ENCODE measurements at regions not wholly inside any gene's neighbourhood (a gene's known extent, or its start where the extent isn't known, plus 50 kb on each side); places are given as distances from the start of the nearest gene placed in this dataset.

DNA sequence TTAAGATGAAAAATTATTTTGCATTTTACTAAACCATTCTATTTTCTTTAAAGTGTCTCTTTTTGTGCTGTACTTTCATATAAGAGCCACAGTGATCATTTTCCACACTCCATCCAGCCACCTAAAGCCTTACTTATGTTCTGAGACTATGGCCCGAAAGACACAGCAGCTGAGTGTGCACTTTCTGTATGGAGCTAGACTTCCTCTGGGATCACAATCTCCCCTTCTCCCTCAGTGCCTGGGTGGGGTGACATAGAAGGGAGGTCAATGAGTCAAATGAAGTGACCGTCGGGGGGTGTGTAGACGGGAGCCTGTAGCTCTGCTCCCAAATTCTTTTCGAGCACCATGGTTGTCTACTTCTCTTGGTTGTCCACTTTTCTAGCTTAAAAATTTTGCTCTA is 97.8 kb upstream of the ARL4C start:
- no peak for DNase-seq (ENCODE audit: low read depth)

- no peak for DNase-seq (ENCODE audit: low read depth)
Observed at GRCh38 chr2:234593636-234594035, 96.8 kb upstream of the ARL4C start.

DNA sequence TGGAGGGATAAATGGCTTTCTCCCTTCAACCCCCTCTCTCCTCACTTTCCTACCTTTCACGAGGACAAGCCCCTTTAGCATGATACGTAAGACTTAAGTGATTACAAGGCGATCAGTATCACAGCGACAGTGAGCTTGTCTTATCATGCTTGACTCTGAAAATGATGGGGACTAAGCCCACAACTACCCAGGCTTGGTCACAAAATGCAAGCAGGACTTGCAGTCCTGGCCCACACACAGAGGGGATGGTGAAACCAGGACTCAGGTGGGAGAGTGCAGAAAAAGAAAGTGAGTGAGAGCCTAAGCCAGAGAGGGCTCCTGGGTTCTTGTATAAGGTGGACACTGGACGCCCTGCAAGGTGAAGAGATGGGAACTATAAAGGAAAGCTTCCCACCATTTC is 95.7 kb upstream of the ARL4C start:
- DNase-seq (ENCODE audit: low read depth) = no peak

DNA sequence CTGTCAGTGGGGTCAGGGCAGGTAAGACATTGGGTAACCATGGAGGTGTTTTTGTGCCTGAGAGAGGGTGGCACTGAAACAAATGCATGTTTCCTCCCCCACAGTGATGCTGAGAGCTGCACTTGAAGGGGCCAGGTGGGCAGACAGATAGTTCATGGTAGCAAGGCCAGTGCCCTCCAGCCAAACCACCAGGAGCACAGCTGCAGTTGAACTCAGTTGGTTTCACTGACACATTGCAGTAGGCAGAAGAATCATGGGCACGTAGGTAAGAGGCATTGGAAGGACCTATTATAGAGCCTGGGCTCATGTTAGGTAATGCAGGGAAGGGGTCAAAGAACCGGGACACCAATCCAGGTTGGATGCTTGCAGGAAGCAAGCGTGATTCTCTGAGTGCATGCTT is 93.2 kb upstream of the ARL4C start:
- no peak for DNase-seq (ENCODE audit: low read depth)

- no peak for DNase-seq (ENCODE audit: low read depth)
Observed at GRCh38 chr2:234588054-234588430, 91.2 kb upstream of the ARL4C start.

DNA sequence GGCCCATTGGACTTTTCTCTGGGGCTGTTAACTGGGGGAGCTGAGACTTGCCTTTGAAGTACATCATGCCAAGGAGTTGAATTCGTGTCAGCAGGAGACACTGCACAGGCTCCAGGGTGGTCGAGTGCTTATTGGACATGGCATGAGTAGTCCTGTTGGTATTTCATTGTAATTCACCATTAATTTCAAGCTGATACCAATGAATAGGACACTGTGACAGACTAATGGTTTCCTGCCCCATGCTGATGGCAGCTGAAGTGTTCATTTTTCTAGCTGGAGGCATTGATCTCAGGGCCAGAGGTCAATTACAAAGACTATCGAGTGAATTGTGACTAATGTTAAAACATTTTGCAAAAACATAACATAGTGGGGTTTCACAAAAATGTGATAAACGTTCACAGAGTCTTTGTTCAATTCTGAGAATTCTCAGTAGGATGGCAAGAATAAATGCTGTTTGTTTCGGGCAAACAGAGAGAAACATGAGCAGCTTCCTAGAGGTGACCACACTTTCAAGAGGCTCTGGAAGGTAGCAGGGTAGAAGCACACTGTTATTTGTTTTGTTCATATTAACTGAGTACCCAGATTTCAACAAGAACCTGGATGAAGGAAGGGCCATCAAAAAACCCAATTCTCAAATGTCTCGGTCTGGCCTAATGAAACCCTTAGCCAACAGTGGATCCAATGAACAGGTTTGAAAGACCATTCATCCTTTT is 90.6 kb upstream of the ARL4C start:
- DNase-seq (ENCODE audit: low read depth) = no peak

DNA sequence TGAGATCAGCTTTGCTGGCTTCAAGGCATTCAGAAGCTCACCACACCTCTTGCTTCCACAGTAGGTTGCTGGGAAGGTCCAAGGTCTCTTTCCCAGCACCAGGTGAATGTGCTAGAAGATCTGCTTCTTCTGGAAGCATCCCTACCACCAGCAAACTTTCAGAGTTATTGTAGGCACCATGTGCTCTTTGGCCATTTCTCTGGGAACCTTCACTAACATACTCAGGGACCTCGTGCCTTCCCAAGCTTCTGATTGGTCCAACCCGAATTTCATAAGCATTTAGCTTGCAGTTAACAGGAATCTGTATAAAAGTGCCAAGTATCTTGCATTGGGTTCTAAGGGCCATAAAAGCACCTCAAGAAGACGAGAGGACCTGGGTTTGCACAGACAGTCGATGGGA is 86.5 kb upstream of the ARL4C start:
- DNase-seq (ENCODE audit: low read depth) = no peak

DNA sequence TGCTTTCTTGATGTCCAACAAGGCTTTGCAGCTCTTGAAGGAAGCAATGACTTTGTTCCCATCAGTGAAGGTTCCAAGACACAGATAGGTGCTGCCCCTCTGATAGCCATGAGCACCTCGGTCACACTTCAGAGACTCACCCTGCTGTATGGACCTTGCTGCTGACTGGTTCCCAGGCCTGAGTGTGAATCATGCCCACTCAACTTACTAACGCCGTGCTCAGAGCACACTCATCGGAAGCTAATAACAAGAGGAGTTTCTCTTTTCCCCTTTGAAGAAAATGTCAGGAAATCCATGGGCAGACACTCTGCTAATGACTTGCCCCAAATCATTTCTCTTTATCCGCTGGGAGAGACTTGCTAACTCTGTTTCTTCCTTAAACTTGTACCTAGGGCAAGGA is 83.8 kb upstream of the ARL4C start:
- no peak for DNase-seq (ENCODE audit: low read depth)

- no peak for DNase-seq (ENCODE audit: low read depth)
Observed at GRCh38 chr2:234579231-234579962, 82.5 kb upstream of the ARL4C start.

GRCh38 chr2:234578389-234578788 is 81.5 kb upstream of the ARL4C start:
- no peak for DNase-seq (ENCODE audit: low read depth)

GRCh38 chr2:234577191-234577590 is 80.3 kb upstream of the ARL4C start:
- no peak for DNase-seq (ENCODE audit: low read depth)

DNA sequence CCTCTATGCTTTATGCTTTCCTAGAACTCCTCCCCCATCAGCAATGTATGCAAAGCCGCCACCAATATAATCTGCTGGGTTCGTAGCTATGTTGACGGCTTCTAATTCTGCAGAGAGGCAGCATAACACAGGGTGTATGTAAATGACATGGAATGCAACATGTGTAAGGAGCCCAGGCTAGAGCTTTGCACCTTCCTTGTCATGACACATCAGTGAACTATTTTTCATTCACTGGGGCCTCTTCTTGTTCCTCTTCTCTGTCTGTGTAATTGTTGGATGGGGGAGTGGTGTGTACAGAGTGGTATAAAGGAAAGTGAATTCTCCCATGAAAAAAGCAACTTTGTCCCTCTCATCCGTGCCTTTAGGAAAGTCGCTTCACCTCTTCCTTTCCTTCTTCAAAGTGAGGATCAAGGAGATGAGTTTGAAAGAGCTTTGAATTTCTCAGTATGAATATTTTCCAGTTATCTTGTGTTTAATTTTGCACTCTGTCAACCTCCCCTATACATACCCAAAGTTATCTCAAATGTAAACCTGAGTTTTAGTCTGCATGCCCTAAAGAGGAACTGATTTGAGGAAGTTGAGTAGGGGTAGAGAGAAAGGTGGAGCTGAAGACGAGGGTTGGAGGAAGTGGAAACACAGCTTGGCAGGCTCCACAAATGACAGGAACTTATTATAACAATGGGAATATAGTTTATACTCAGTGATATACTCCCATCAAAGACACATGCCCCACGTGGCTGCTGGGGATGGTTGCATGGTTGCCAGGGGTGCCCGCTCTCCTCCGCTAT is 74.9 kb upstream of the ARL4C start:
- no peak for DNase-seq (ENCODE audit: low read depth)

- no peak for DNase-seq (ENCODE audit: low read depth)
Observed at GRCh38 chr2:234570476-234570875, 73.6 kb upstream of the ARL4C start.

DNA sequence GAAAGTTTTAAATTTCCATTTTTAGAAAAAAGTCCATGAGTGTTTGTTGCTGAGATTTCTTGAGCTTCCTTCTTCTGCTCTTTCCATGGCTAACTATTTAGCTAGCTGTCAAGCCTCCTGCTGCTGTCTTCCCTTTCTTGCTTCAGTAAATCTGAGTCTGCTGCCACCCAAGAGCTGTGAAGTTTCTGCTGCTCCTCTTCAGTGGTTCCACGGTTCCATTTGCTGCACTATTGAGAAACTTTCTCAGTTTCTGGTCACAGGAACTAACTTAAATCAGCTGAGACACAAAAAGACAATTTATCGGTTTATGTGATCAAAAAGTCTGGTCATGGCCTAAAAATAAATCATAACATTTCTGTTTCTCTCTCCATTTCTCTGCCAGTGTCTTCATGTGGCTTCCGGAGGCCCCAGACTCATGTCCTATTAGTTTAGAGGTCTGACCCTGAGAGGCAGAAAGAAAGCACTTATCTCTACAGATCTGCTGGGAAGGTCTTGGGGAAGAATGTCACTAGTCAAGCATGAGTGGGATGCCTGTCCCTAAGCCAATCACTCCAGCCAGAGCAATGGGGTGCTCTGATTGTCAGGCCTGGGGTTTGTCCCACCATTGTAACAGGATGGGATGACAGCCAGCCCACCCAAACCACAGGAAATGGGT is 73.0 kb upstream of the ARL4C start:
- DNase-seq (ENCODE audit: low read depth) = no peak

DNA sequence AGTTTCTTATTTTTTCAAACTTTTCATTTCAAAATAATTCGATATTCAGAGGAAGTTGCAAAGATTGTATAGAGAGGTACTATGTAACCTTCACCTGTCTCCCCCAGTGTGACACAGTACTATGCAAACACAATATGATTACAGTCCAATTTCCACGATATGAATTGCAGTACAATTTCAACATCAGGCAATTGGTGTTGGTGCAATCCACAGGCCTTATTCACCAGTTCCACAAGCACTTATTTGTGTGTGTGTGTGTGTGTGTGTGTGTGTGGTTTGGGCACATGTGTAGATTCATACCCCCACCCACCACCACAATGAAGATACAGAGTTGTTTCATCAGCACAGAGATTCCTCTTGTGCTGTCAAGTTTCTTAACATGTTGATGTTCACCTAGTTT is 69.7 kb upstream of the ARL4C start:
- DNase-seq (ENCODE audit: low read depth) = no peak

- no peak for DNase-seq (ENCODE audit: low read depth)
Observed at GRCh38 chr2:234565842-234566619, 69.2 kb upstream of the ARL4C start.

- DNase-seq (ENCODE audit: low read depth) = no peak
Observed at GRCh38 chr2:234565201-234565600, 68.3 kb upstream of the ARL4C start.

GRCh38 chr2:234564699-234565098 is 67.8 kb upstream of the ARL4C start:
- DNase-seq (ENCODE audit: low read depth) = no peak

DNA sequence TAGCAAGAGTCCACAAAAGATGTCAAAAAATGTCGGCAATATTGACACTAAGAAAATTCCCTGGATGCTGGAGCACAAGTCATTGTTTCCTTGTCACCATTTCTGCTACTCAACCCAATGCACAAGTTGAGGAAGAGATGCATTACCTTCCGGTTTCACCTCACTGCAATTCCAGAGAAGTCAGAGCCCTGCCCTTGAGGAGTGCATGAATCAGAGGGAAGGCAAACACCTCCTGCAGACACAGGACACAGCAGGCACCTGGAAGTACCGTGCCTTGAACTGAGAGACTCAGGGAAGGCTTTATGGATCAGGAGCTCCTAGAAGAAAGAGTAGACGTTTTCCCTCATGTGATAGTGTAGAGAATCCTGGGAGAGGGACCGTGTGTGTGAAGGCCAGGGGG is 62.7 kb upstream of the ARL4C start:
- no peak for DNase-seq (ENCODE audit: low read depth)

DNA sequence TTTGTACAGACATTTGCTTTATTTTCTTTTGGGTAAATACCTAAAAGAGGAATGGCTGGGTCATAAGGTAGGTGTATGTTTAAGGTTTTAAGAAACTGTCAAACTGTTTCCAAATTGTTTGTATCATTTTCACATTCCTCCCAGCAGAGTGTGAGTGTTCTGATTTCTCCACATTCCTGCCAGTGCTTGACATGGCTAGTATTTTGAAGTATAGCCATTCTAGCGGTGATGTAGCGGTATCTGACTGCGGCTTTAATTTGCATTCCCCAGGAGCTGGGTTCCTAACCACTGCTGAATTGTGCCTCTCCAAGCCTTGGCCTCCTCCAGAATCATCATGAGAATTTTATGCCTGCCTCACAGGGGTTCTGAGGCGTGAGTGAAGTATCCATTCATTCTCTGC is 61.8 kb upstream of the ARL4C start:
- DNase-seq (ENCODE audit: low read depth) = no peak

GRCh38 chr2:234556848-234557573 is 60.1 kb upstream of the ARL4C start:
- DNase-seq (ENCODE audit: low read depth) = no peak
